Motor neuron (in vitro differentiated cells): ENCODE measurements at regions not wholly inside any gene's neighbourhood (a gene's known extent, or its start where the extent isn't known, plus 50 kb on each side); places are given as distances from the start of the nearest gene placed in this dataset.
A peak's percentile ranks its signal among the peaks of the same experiment; 100 is the strongest.

ENCODE experiments used
- ATAC-seq, 8 experiments: fragments of 200-7000 bp; cut with Tn5 transposase; replicated peaks in 6 of 8; 2 replicates each; pipeline ENCODE4 v1.8.0; 2021; ENCODE audit warnings: mild to moderate bottlenecking in 8 of 8, moderate library complexity in 8 of 8
- H3K27ac ChIP-seq, 2 donors: fragments of 250-450 bp; sonication (Bioruptor Pico); 2 replicates each; pipeline ENCODE4 v1.9.0; 2021; ENCODE audit warnings: antibody characterized with exemption in 2 of 2, mild to moderate bottlenecking in 2 of 2, moderate library complexity in 1 of 2
- H3K4me1 ChIP-seq, 2 donors: fragments of 250-450 bp; sonication (Bioruptor Pico); replicated peaks in 1 of 2; 2 replicates each; pipeline ENCODE4 v1.6.1; 2021; ENCODE audit warnings: antibody characterized with exemption in 2 of 2, mild to moderate bottlenecking in 2 of 2, moderate library complexity in 1 of 2
- H3K4me3 ChIP-seq, 5 donors: fragments of 250-450 bp; sonication (Bioruptor Pico); 2 replicates each; pipeline ENCODE4 v1.9.0; 2021; ENCODE audit warnings: antibody characterized with exemption in 5 of 5, mild to moderate bottlenecking in 5 of 5, moderate library complexity in 4 of 5
- WGBS, 10 experiments: fragments of 450-650 bp; shearing (Covaris generic); methylation state at CpG; one replicate each; pipeline ENCODE4 v1.0.0; 2022; 5-methylcytosine and 5-hydroxymethylcytosine counted together
- in situ Hi-C, 9 experiments: fragments of 400-800 bp; cut with MboI; loops; one replicate each; pipeline ENCODE4 v1.15.0; 2021; ENCODE audit warnings: low sequenced_read_pairs in 9 of 9, low pct_unique_long_range_greater_than_20kb in 2 of 9; ENCODE audit not compliant: unreplicated experiment in 9 of 9

DNA sequence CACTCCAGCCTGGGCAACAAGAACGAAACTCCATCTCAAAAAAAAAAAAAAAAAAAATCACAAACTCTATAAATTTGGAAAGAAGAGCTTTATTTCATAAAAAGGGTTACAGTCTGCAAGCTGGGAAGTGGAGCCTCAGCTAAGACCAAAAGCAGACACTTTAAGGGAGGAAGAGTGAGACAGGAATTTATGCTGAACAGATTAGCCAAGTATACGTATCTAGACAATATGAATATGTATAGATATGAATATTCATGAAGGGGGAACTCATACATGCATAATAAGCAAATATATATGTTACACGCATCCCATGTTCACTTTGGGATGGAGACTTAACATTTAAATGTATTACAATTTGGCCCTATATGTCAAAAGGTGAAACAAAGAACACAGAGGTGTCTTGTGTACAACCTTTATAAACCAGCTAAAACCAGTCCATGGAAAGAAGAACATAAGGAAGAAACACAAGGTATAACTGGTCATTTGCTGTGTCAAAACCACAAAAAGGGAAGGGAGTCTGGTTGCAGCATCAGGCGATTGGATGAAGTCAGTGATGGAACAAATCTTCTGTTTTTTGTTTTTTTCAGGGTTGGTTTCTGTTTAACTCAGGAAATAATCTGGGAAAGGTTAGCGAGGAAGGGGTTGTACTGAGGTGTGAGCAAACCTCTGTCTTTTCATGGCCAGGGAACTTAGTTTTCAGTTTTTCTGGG, 130.0 kb upstream of the MAOA start:
- H3K4me3 ChIP-seq = no peak overlapping the region
- 0 to 100% (median 80%) methylated on average over 1 to 4 of the region's 5 CpGs; no CpG with 5 or more reads in 1 of the 10 experiments for WGBS, 10 experiments
- peak in 1 of 8 experiments; percentile 73 for ATAC-seq
- no peak overlapping the region for H3K27ac ChIP-seq
- no peaks in the 10 kb centered on the region for H3K4me1 ChIP-seq
- in situ Hi-C loops = no loop called here

DNA sequence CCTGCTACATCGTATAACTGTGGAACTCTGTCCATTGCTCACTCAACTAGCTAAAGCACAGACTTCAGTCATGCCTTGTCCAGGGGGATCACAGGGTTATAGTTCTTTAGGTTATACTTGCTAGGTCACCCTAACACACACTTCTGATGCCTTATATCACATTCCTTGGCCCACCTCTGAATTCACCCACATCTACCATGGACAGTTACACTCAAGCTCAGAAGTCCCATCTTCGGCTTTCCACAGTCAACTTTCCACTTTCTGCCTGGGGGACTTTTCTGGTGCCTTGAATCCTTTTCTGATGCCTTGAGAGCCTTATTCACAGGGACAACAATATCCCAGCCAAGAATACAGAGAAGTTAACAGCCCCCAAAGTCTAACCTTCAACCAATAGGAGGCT, 129.2 kb upstream of the MAOA start:
- Histone ChIP-seq H3K4me1 (no peaks in the 10 kb centered on the region), H3K4me3 (no peak overlapping the region), H3K27ac (no peak overlapping the region)
- ATAC-seq = no peak
- WGBS, 10 experiments = 100% methylated on average over 1 of the region's 2 CpGs; no CpG with 5 or more reads in 8 of the 10 experiments
- in situ Hi-C loops = no loop called here

DNA sequence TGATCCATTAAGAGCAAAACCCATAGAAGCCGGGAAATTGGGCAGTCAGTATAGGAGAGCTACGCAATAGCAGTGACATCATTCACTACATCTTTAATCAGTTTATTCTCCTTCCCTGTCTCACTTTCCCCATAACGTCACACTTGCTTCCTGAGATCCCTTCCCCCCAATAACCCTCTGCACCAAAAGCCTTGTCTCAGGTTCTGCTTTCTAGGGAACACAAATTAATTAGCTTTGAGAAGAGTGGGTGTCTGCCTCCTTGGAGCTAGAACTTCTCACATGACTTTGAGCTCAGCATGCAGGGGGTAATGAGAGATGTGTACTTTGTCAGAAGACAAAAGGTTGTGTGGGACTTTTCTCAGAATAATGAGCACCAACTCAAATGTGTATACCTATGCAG, 128.3 kb upstream of the MAOA start:
- Histone ChIP-seq H3K4me3 (no peak overlapping the region), H3K4me1 (no peaks in the 10 kb centered on the region), H3K27ac (no peak overlapping the region)
- in situ Hi-C loops = no loop called here
- WGBS, 10 experiments = 89 to 100% (median 100%) methylated on average over 1 to 3 of the region's 3 CpGs; no CpG with 5 or more reads in 7 of the 10 experiments
- no peak for ATAC-seq

GRCh38 chrX:43530837-43531236, 125.3 kb upstream of the MAOA start:
- WGBS, 10 experiments = 6 to 97% (median 25%) methylated on average over 2 of the region's 2 CpGs; no CpG with 5 or more reads in 5 of the 10 experiments
- H3K4me1 ChIP-seq = no peaks in the 10 kb centered on the region
- H3K27ac ChIP-seq = no peak overlapping the region
- no peak for ATAC-seq
- in situ Hi-C loops = no loop called here
- no peak overlapping the region for H3K4me3 ChIP-seq

GRCh38 chrX:43540318-43540717, 115.8 kb upstream of the MAOA start:
- no peak overlapping the region for H3K4me3 ChIP-seq
- no peak overlapping the region for H3K27ac ChIP-seq
- no peaks in the 10 kb centered on the region for H3K4me1 ChIP-seq
- no peak for ATAC-seq
- in situ Hi-C loops = no loop called here
- WGBS, 10 experiments = 0 to 88% (median 33%) methylated on average over 1 to 3 of the region's 3 CpGs; no CpG with 5 or more reads in 5 of the 10 experiments

- Histone ChIP-seq H3K4me3 (no peak overlapping the region), H3K27ac (no peak overlapping the region), H3K4me1 (peaks cover 0 to 7% of the 10 kb centered on the region in 2 donors)
- peak in 1 of 8 experiments; percentile 23 for ATAC-seq
- in situ Hi-C loops = loop anchor here in 6 of 9 experiments (25.0 kb wide), 4 partner anchors 186 to 1764 kb away; no protein-coding TSS in a partner anchor
- 10 to 100% (median 42%) methylated on average over 1 to 2 of the region's 3 CpGs; no CpG with 5 or more reads in 6 of the 10 experiments for WGBS, 10 experiments
Observed at GRCh38 chrX:43551590-43551989, 104.5 kb upstream of the MAOA start.

DNA sequence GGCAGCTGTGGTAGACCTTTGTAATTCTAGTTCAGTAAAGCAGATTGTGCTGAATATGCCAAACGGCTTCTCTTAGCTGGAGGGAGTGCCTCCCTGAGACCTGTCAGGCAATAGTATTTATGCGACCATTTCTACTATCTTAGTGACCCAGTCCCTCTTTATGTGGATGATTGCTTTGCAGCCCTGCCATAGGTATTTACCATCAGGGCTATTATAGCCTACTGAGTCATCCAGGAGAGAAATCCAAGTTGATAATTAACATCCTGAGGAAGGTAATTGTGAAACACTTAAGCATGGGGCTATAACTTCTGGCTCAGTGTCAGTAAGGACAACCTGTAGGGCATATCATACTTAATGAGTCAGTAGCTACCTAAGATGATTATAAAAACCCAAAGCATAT, 103.9 kb upstream of the MAOA start:
- ATAC-seq = peak in 6 of 8 experiments; percentile 31 to 99 (median 72)
- WGBS, 10 experiments = 0 to 60% (median 30%) methylated on average over 1 to 2 of the region's 2 CpGs; no CpG with 5 or more reads in 6 of the 10 experiments
- Histone ChIP-seq H3K27ac (no peak overlapping the region), H3K4me1 (peaks cover 0 to 7% of the 10 kb centered on the region in 2 donors), H3K4me3 (no peak overlapping the region)
- in situ Hi-C loops = loop anchor here in 6 of 9 experiments (25.0 kb wide), 4 partner anchors 185 to 1765 kb away; no protein-coding TSS in a partner anchor

DNA sequence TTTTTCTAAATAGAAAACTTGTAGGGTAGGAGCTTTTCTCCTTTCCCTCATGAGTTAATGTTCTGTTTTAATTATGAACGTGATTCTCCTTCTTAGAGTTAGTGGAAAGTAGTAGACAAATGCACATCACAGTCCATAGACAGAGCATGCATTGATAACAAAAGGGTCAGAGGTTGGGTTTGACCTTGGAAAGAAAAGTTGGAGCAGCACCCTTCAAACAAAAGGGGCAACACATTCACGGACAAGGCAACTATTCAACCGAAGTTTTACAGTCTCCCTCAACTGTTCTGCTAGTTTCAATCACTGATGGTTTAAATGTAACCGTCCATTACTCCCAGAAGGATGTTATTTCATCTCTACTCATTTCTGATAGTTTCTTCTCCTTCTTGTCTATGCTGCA, 103.4 kb upstream of the MAOA start:
- 0 to 76% (median 67%) methylated on average over 1 to 4 of the region's 4 CpGs; no CpG with 5 or more reads in 5 of the 10 experiments for WGBS, 10 experiments
- in situ Hi-C loops = loop anchor here in 6 of 9 experiments (25.0 kb wide), 4 partner anchors 185 to 1765 kb away; no protein-coding TSS in a partner anchor

GRCh38 chrX:43553257-43553656, 102.8 kb upstream of the MAOA start:
- ATAC-seq = peak in 5 of 8 experiments; percentile 32 to 86 (median 57)
- 0 to 80% (median 33%) methylated on average over 1 to 2 of the region's 5 CpGs; no CpG with 5 or more reads in 7 of the 10 experiments for WGBS, 10 experiments
- Histone ChIP-seq H3K27ac (no peak overlapping the region), H3K4me1 (peaks cover 0 to 7% of the 10 kb centered on the region in 2 donors), H3K4me3 (no peak overlapping the region)
- in situ Hi-C loops = loop anchor here in 6 of 9 experiments (25.0 kb wide), 4 partner anchors 184 to 1766 kb away; no protein-coding TSS in a partner anchor

More for the DNA sequence above, 103.4 kb upstream of the MAOA start:
- Histone ChIP-seq H3K4me3 (no peak overlapping the region), H3K27ac (no peak overlapping the region), H3K4me1 (peaks cover 0 to 7% of the 10 kb centered on the region in 2 donors)
- no peak for ATAC-seq

DNA sequence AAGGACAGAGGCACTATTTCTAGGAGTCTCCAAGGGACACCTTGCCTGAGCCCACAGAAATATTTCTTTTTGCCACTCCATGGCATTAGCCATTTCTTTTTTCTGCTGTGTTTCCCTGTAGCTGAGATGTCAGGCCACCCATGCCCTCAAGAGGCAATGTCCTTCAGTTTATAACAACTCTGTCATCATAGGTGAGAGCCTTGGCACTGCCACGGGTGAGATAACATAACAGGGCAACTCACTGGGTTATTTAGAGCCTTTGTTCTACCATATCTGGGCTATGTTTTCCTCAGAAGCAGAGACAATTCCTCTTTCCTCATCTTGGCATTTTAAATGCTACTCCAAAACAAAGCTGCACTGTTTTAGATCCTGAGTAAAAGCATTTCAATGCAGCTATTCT, 99.9 kb upstream of the MAOA start:
- no peak for ATAC-seq
- no peak overlapping the region for H3K4me3 ChIP-seq
- H3K4me1 ChIP-seq = peaks cover 3 to 7% of the 10 kb centered on the region in 2 donors
- WGBS, 10 experiments = 80% methylated on average over 1 of the region's 1 CpG; no CpG with 5 or more reads in 9 of the 10 experiments
- in situ Hi-C loops = loop anchor here in 6 of 9 experiments (25.0 kb wide), 4 partner anchors 181 to 1769 kb away; no protein-coding TSS in a partner anchor
- no peak overlapping the region for H3K27ac ChIP-seq

GRCh38 chrX:43557792-43558191, 98.3 kb upstream of the MAOA start:
- H3K4me1 ChIP-seq = peaks cover 0 to 3% of the 10 kb centered on the region in 2 donors
- in situ Hi-C loops = loop anchor here in 6 of 9 experiments (25.0 kb wide), 4 partner anchors 180 to 1770 kb away; no protein-coding TSS in a partner anchor
- no peak overlapping the region for H3K4me3 ChIP-seq
- 0 to 60% (median 8%) methylated on average over 1 to 4 of the region's 4 CpGs; no CpG with 5 or more reads in 2 of the 10 experiments for WGBS, 10 experiments
- no peak for ATAC-seq
- no peak overlapping the region for H3K27ac ChIP-seq

- peak in 6 of 8 experiments; percentile 27 to 71 (median 42) for ATAC-seq
- in situ Hi-C loops = loop anchor here in 6 of 9 experiments (25.0 kb wide), 4 partner anchors 178 to 1772 kb away; no protein-coding TSS in a partner anchor
- Histone ChIP-seq H3K27ac (no peak overlapping the region), H3K4me3 (no peak overlapping the region), H3K4me1 (peaks cover 0 to 3% of the 10 kb centered on the region in 2 donors)
- 0 to 50% methylated on average over 1 to 2 of the region's 2 CpGs; no CpG with 5 or more reads in 8 of the 10 experiments for WGBS, 10 experiments
Observed at GRCh38 chrX:43559644-43560043, 96.5 kb upstream of the MAOA start.
